A204.1 (cell line): ENCODE measurements at regions not wholly inside any gene's neighbourhood (a gene's known extent, or its start where the extent isn't known, plus 50 kb on each side); places are given as distances from the start of the nearest gene placed in this dataset.
A peak's percentile ranks its signal among the peaks of the same experiment; 100 is the strongest.

ENCODE experiments used
- FAIRE-seq: peaks from 2 replicates; lab custom pipeline; 2012; peaks lifted over from hg19 to GRCh38; lab: Jason Lieb, UNC

GRCh38 chr4:115428455-115428854 is 315.0 kb upstream of the NDST4 start:
- no peak for FAIRE-seq

DNA sequence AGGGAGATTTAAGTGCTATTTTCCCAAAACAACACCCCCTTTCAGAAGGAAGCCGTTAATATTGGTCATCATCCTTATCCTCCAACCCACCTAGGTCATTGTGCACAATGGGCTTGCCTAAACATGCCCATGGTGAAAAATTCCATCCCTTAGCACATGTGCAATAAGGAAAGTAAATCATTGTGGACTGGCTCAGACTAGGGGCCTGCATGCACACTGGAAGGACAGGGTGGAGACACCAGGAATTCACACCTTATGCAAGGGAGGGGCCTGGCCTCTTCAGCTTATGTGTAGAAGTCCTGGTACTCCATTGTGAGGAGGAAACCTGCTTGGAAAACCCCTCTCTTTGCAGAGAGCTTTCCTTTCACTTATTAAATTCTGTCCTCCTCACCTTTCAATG is 311.4 kb upstream of the NDST4 start:
- no peak for FAIRE-seq

- FAIRE-seq = no peak
Observed at GRCh38 chr4:115418635-115419396, 305.4 kb upstream of the NDST4 start.

GRCh38 chr4:115396034-115396433 is 282.6 kb upstream of the NDST4 start:
- no peak for FAIRE-seq

DNA sequence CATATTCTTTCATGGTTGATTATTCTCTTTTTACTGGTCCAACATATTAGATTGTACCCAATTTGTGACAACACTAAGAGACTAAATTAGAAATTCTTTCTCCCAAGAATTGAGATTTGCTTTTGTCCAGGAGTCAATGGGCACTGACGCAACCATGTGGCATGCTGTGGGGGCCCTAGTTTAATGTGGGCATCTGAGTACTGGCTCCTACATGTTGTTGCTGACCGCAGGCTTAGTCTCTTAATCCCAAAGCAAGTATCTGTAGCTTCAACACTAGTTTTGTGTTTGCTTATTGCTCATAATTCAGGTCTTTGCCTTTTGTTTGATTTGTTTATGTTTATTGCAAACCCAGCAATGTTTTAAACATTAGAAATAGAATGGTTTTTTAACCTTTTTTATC is 263.4 kb upstream of the NDST4 start:
- no peak for FAIRE-seq

GRCh38 chr4:115374621-115375020 is 261.2 kb upstream of the NDST4 start:
- FAIRE-seq = no peak

GRCh38 chr4:115370490-115370889 is 257.1 kb upstream of the NDST4 start:
- FAIRE-seq = no peak

GRCh38 chr4:115370012-115370411 is 256.6 kb upstream of the NDST4 start:
- no peak for FAIRE-seq

DNA sequence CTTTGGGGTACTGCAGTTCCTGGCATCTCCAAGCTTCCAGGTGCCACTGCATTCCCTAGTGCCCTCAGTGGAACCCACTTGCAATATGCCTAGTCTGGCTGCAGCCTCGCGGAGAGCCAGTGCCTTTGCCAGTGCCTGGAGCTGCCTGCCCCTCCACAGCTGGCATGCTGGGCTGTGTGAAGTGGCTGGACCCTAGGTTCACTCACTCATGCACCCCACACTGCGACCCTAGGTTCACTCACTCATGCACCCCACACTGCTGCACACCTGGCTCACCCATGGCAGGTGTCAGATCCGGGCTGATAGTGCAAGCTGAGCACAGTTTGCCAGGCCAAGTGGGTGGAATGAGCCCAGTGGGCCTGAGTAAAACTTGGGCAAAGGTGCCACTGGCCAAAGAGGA is 253.0 kb upstream of the NDST4 start:
- FAIRE-seq = no peak

GRCh38 chr4:115365185-115365584 is 251.8 kb upstream of the NDST4 start:
- FAIRE-seq = no peak

GRCh38 chr4:115361781-115362180 is 248.4 kb upstream of the NDST4 start:
- FAIRE-seq = peak; percentile 35

GRCh38 chr4:115360431-115360830 is 247.0 kb upstream of the NDST4 start:
- FAIRE-seq = no peak

DNA sequence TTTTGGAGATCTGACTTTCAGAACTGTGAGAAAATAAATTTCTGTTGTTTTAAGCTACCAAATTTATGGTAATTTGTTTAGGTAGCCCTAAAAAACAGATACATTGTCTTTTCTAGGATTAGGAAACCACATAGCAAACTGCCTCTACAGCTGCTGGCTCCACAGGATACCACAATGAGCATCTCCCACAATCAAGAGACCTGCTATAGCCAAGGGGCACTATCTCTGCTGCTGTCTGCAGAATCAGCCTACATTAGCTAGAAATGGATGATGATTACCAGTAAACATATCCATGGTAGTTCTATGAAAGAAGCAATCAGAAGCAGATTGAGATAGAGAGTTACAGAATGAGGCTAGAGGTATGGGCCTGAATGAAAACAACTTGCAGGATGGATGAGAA is 244.4 kb upstream of the NDST4 start:
- no peak for FAIRE-seq

- no peak for FAIRE-seq
Observed at GRCh38 chr4:115356176-115356575, 242.8 kb upstream of the NDST4 start.

DNA sequence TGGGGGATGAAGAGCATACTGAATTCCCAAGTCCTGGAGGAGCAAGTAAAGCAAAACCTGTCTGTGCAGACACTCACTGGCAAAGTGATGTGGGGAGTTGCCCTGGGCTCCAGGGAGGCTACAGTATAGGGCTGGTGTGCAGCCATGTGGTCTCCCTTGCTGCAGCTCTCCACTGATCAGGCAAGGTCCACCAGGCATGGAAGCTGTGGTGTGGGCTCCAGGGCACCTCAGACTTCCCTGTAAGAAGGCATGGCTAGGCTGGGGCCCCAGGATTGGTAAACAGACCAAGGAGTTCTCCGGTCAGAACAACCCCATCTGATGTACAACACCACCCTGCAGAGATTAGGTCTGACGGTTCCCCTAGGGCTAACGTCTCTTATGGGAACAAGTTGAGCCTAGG is 241.9 kb upstream of the NDST4 start:
- FAIRE-seq = no peak

DNA sequence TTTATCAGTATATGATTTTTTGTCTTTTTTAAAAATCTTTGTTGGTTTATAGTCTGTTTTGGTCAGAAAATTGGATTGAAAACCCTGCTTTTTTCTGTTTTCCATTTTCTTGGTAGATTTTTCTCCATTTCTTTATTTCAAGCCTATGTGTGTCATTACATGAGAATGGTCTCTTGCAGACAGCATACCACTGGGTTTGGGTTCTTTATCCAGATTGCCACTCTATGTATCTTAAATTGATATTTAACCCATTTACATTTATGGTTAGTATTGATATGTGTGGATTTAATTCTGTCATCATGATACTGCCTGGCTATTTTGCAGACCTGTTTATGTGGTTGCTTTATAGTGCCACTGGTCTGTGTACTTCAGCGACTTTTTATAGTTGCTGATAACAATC is 239.9 kb upstream of the NDST4 start:
- FAIRE-seq = no peak

- FAIRE-seq = no peak
Observed at GRCh38 chr4:115343171-115343570, 229.8 kb upstream of the NDST4 start.

- no peak for FAIRE-seq
Observed at GRCh38 chr4:115334736-115335411, 221.5 kb upstream of the NDST4 start.

DNA sequence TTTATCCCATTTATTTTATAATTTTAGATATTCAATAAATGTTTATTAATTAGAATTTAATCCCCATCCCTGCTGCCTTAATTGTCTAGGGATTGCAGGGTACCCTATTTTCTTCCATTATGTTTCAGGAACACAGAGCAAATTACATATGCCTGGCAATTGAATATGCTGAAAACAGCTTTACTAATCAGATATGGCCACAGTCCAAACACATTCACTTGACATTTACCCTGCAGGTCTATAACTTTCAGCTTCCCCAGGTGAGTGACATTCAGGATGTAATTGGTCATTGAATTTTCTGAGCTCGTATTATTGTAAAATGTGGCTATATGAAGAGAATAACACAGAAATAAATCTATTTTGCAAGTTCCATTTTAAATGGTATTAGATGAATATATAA is 218.7 kb upstream of the NDST4 start:
- no peak for FAIRE-seq

GRCh38 chr4:115331241-115331640 is 217.8 kb upstream of the NDST4 start:
- FAIRE-seq = no peak

GRCh38 chr4:115325836-115326235 is 212.4 kb upstream of the NDST4 start:
- FAIRE-seq = no peak

- no peak for FAIRE-seq
Observed at GRCh38 chr4:115323106-115323707, 209.8 kb upstream of the NDST4 start.

- no peak for FAIRE-seq
Observed at GRCh38 chr4:115315182-115315581, 201.8 kb upstream of the NDST4 start.

- FAIRE-seq = no peak
Observed at GRCh38 chr4:115310641-115311040, 197.2 kb upstream of the NDST4 start.
